ENCODE measurements at regions not wholly inside any gene's neighbourhood (a gene's known extent, or its start where the extent isn't known, plus 50 kb on each side); places are given as distances from the start of the nearest gene placed in this dataset.

- TF ChIP-seq CTCF (IDR thresholded peaks at IDR 0.05) (no peak), TCF7L2 (IDR thresholded peaks at IDR 0.05; ENCODE audit: low read depth, low read length) (no peak), POLR2AphosphoS5 (IDR thresholded peaks at IDR 0.05; ENCODE audit: low read depth, low read length) (no peak), SIN3A (IDR thresholded peaks at IDR 0.05; ENCODE audit: borderline replicate concordance, insufficient read depth, low read depth, low read length) (no peak)
- TF ChIP-seq, protein P1, sequence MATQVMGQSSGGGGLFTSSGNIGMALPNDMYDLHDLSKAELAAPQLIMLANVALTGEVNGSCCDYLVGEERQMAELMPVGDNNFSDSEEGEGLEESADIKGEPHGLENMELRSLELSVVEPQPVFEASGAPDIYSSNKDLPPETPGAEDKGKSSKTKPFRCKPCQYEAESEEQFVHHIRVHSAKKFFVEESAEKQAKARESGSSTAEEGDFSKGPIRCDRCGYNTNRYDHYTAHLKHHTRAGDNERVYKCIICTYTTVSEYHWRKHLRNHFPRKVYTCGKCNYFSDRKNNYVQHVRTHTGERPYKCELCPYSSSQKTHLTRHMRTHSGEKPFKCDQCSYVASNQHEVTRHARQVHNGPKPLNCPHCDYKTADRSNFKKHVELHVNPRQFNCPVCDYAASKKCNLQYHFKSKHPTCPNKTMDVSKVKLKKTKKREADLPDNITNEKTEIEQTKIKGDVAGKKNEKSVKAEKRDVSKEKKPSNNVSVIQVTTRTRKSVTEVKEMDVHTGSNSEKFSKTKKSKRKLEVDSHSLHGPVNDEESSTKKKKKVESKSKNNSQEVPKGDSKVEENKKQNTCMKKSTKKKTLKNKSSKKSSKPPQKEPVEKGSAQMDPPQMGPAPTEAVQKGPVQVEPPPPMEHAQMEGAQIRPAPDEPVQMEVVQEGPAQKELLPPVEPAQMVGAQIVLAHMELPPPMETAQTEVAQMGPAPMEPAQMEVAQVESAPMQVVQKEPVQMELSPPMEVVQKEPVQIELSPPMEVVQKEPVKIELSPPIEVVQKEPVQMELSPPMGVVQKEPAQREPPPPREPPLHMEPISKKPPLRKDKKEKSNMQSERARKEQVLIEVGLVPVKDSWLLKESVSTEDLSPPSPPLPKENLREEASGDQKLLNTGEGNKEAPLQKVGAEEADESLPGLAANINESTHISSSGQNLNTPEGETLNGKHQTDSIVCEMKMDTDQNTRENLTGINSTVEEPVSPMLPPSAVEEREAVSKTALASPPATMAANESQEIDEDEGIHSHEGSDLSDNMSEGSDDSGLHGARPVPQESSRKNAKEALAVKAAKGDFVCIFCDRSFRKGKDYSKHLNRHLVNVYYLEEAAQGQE (IDR thresholded peaks at IDR 0.05; ENCODE audit: insufficient read depth in 1 of 2, low read depth in 2 of 2, low read length in 1 of 2), result no peak
- no peak for ATAC-seq
- no peaks in the 10 kb centered on the region for H3K9me3 ChIP-seq (ENCODE audit: control insufficient read depth, insufficient read depth, low read depth, low read length)
- H3K36me3 ChIP-seq (ENCODE audit: control insufficient read depth, insufficient read depth, low read length), result no peaks in the 10 kb centered on the region
- H3K27me3 ChIP-seq (ENCODE audit: control insufficient read depth, insufficient read depth, low read length), result no peaks in the 10 kb centered on the region
- in situ Hi-C loops (cut with HindIII; ENCODE audit: low pct_unique_long_range_greater_than_20kb, low sequenced_read_pairs), result no loop called here
- no peak for DNase-seq (ENCODE audit: low read depth, low spot score)
- no peak overlapping the region for H3K4me3 ChIP-seq (ENCODE audit: low read depth in 2 of 2, low read length in 2 of 2)
- peaks cover 15% of the 10 kb centered on the region for H3K4me1 ChIP-seq (ENCODE audit: control insufficient read depth, insufficient read depth, low read length)
- intact Hi-C loops (cut with micrococcal nuclease; ENCODE audit: unreplicated experiment), result no loop called here
- no peak overlapping the region for H3K27ac ChIP-seq (ENCODE audit: low read length)
- no TSS peak for BruUV-seq (replicated peaks)
- ChIA-PET POLR2A (interaction anchor here (0.6 kb wide), 1 partner anchor 1273 kb away, joined by 3 read pairs; no protein-coding TSS in a partner anchor), CTCF (no interaction called here)
Measured at GRCh38 chr6:15791448-15792181, 128.8 kb upstream of the DTNBP1 start.

DNA sequence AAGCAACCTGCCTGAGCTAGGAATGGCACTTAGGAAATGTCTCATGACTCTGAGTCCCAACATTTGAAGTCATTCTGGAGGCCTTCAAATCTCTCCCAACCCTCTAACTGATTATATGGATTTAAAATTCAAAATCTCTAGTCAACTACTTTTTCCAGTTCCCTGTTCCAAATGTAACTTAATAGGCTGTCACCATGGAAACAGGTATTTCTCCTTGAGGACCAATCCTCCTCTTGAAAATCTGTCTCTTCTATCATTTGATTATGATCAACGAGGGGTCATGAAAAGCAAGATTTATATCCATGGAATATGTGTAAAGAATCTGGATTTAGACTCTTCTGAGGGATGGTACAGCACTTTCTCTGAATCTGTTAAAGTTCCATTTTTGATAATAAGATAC is 127.3 kb upstream of the DTNBP1 start:
- ATAC-seq, result no peak
- DNase-seq (ENCODE audit: low read depth, low spot score), result no peak
- in situ Hi-C loops (cut with HindIII; ENCODE audit: low pct_unique_long_range_greater_than_20kb, low sequenced_read_pairs) (no loop called here), intact Hi-C loops (cut with micrococcal nuclease; ENCODE audit: unreplicated experiment) (no loop called here)
- Histone ChIP-seq H3K27me3 (ENCODE audit: control insufficient read depth, insufficient read depth, low read length) (no peaks in the 10 kb centered on the region), H3K4me1 (ENCODE audit: control insufficient read depth, insufficient read depth, low read length) (peaks cover 15% of the 10 kb centered on the region), H3K4me3 (ENCODE audit: low read depth in 2 of 2, low read length in 2 of 2) (no peak overlapping the region), H3K36me3 (ENCODE audit: control insufficient read depth, insufficient read depth, low read length) (no peaks in the 10 kb centered on the region), H3K27ac (ENCODE audit: low read length) (no peak overlapping the region), H3K9me3 (ENCODE audit: control insufficient read depth, insufficient read depth, low read depth, low read length) (no peaks in the 10 kb centered on the region)
- TF ChIP-seq TCF7L2 (IDR thresholded peaks at IDR 0.05; ENCODE audit: low read depth, low read length) (no peak), SIN3A (IDR thresholded peaks at IDR 0.05; ENCODE audit: borderline replicate concordance, insufficient read depth, low read depth, low read length) (no peak), POLR2AphosphoS5 (IDR thresholded peaks at IDR 0.05; ENCODE audit: low read depth, low read length) (no peak), CTCF (IDR thresholded peaks at IDR 0.05) (no peak)
- TF ChIP-seq, protein P1 (IDR thresholded peaks at IDR 0.05; ENCODE audit: insufficient read depth in 1 of 2, low read depth in 2 of 2, low read length in 1 of 2), result no peak
- POLR2A ChIA-PET, result no interaction called here
- CTCF ChIA-PET, result no interaction called here
- no TSS peak for BruUV-seq (replicated peaks)

Measured in Panc1 (cell line).